ENCODE measurements at regions not wholly inside any gene's neighbourhood (a gene's known extent, or its start where the extent isn't known, plus 50 kb on each side); places are given as distances from the start of the nearest gene placed in this dataset.

GRCh38 chrX:120797188-120797851 lies 78.3 kb downstream of the CT47B1 start:
- no peaks in the 10 kb centered on the region for H4K20me1 ChIP-seq (ENCODE audit: insufficient read depth, low read length)
- H3K4me2 ChIP-seq (ENCODE audit: low read length), result no peak overlapping the region
- H3F3A ChIP-seq (ENCODE audit: insufficient read depth, low read length), result no peaks in the 10 kb centered on the region
- no peak overlapping the region for H3K9ac ChIP-seq (ENCODE audit: low read length)
- no peak overlapping the region for H3K4me3 ChIP-seq (ENCODE audit: low read depth, low read length, poor library complexity, severe bottlenecking)
- no peaks in the 10 kb centered on the region for H3K9me2 ChIP-seq (ENCODE audit: low read depth, low read length)
- H3K9me3 ChIP-seq (ENCODE audit: low read length), result no peaks in the 10 kb centered on the region
- TF ChIP-seq EZH2 (IDR thresholded peaks at IDR 0.05; ENCODE audit: borderline replicate concordance, low read length), result no peak
- no peak for TF ChIP-seq CTCF (IDR thresholded peaks at IDR 0.05; ENCODE audit: low read length)
- no peak overlapping the region for H3K27ac ChIP-seq (ENCODE audit: low read depth, low read length, poor library complexity, severe bottlenecking)
- no peaks in the 10 kb centered on the region for H3K4me1 ChIP-seq (ENCODE audit: insufficient read depth, low read length, severe bottlenecking)
- H3K27me3 ChIP-seq (ENCODE audit: insufficient read depth, low read length), result no peaks in the 10 kb centered on the region
- H2AFZ ChIP-seq (ENCODE audit: low read length), result no peak overlapping the region
- no peaks in the 10 kb centered on the region; the same call in 1 of the 2 replicates for H3K36me3 ChIP-seq (ENCODE audit: insufficient read depth, low read length)
- H3K79me2 ChIP-seq (ENCODE audit: insufficient read depth, low read length), result no peaks in the 10 kb centered on the region

- Histone ChIP-seq H3K27me3 (ENCODE audit: insufficient read depth, low read length) (no peaks in the 10 kb centered on the region), H2AFZ (ENCODE audit: low read length) (no peak overlapping the region), H4K20me1 (ENCODE audit: insufficient read depth, low read length) (no peaks in the 10 kb centered on the region), H3K4me2 (ENCODE audit: low read length) (no peak overlapping the region), H3K27ac (ENCODE audit: low read depth, low read length, poor library complexity, severe bottlenecking) (no peak overlapping the region), H3K79me2 (ENCODE audit: insufficient read depth, low read length) (no peaks in the 10 kb centered on the region), H3K9me3 (ENCODE audit: low read length) (no peaks in the 10 kb centered on the region), H3K9me2 (ENCODE audit: low read depth, low read length) (no peaks in the 10 kb centered on the region), H3K36me3 (ENCODE audit: insufficient read depth, low read length) (no peaks in the 10 kb centered on the region; the same call in 1 of the 2 replicates), H3F3A (ENCODE audit: insufficient read depth, low read length) (no peaks in the 10 kb centered on the region), H3K4me1 (ENCODE audit: insufficient read depth, low read length, severe bottlenecking) (peaks cover 4% of the 10 kb centered on the region), H3K4me3 (ENCODE audit: low read depth, low read length, poor library complexity, severe bottlenecking) (no peak overlapping the region), H3K9ac (ENCODE audit: low read length) (no peak overlapping the region)
- TF ChIP-seq CTCF (IDR thresholded peaks at IDR 0.05; ENCODE audit: low read length) (no peak), EZH2 (IDR thresholded peaks at IDR 0.05; ENCODE audit: borderline replicate concordance, low read length) (no peak)
These were observed 80.4 kb downstream of the CT47B1 start for GRCh38 chrX:120795301-120795700.

GRCh38 chrX:120794525-120794975 lies 81.1 kb downstream of the CT47B1 start:
- Histone ChIP-seq H3K4me2 (ENCODE audit: low read length) (no peak overlapping the region), H4K20me1 (ENCODE audit: insufficient read depth, low read length) (no peaks in the 10 kb centered on the region), H3K9ac (ENCODE audit: low read length) (no peak overlapping the region), H3K9me2 (ENCODE audit: low read depth, low read length) (no peaks in the 10 kb centered on the region), H3K9me3 (ENCODE audit: low read length) (no peaks in the 10 kb centered on the region), H3F3A (ENCODE audit: insufficient read depth, low read length) (no peaks in the 10 kb centered on the region), H3K79me2 (ENCODE audit: insufficient read depth, low read length) (no peaks in the 10 kb centered on the region), H3K27ac (ENCODE audit: low read depth, low read length, poor library complexity, severe bottlenecking) (no peak overlapping the region), H2AFZ (ENCODE audit: low read length) (no peak overlapping the region), H3K27me3 (ENCODE audit: insufficient read depth, low read length) (no peaks in the 10 kb centered on the region), H3K4me1 (ENCODE audit: insufficient read depth, low read length, severe bottlenecking) (peaks cover 8% of the 10 kb centered on the region), H3K36me3 (ENCODE audit: insufficient read depth, low read length) (no peaks in the 10 kb centered on the region; the same call in 1 of the 2 replicates), H3K4me3 (ENCODE audit: low read depth, low read length, poor library complexity, severe bottlenecking) (no peak overlapping the region)
- TF ChIP-seq CTCF (IDR thresholded peaks at IDR 0.05; ENCODE audit: low read length) (no peak), EZH2 (IDR thresholded peaks at IDR 0.05; ENCODE audit: borderline replicate concordance, low read length) (no peak)
